ENCODE measurements at regions not wholly inside any gene's neighbourhood (a gene's known extent, or its start where the extent isn't known, plus 50 kb on each side); places are given as distances from the start of the nearest gene placed in this dataset.

DNA sequence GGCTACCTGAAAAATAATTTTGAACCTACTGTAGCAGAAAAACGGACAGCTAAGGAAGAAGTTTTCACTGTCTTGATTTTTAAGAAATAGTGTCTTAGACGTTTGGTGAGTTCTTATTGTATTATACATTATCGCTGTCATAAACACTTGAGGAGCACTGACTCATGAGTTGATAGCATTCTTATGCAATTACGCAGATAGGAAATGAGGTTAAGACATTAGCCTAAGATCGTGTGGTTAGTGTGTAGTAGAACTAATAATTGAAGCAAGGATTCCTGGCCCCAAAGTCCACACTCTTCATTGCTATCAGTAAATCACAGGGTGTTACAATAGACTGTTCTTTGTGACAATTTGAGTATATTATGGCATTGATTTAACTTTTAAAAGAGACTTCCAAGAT is 238.1 kb downstream of the ARAP2 start:
- FAIRE-seq = peak; percentile 38

GRCh38 chr4:36010397-36010929 is 233.9 kb downstream of the ARAP2 start:
- FAIRE-seq (no peak), DNase-seq (ENCODE audit: insufficient read length, low spot score) (no peak)
- TF ChIP-seq POLR2A (IDR thresholded peaks at IDR 0.05; ENCODE audit: low read depth, low read length) = no peak

More for the DNA sequence above, 238.1 kb downstream of the ARAP2 start:
- DNase-seq (ENCODE audit: insufficient read length, low spot score) = peak; percentile 1
- TF ChIP-seq POLR2A (IDR thresholded peaks at IDR 0.05; ENCODE audit: low read depth, low read length) = no peak

GRCh38 chr4:36011381-36011780 is 232.9 kb downstream of the ARAP2 start:
- no peak for DNase-seq (ENCODE audit: insufficient read length, low spot score)
- no peak for TF ChIP-seq POLR2A (IDR thresholded peaks at IDR 0.05; ENCODE audit: low read depth, low read length)
- FAIRE-seq = no peak

DNA sequence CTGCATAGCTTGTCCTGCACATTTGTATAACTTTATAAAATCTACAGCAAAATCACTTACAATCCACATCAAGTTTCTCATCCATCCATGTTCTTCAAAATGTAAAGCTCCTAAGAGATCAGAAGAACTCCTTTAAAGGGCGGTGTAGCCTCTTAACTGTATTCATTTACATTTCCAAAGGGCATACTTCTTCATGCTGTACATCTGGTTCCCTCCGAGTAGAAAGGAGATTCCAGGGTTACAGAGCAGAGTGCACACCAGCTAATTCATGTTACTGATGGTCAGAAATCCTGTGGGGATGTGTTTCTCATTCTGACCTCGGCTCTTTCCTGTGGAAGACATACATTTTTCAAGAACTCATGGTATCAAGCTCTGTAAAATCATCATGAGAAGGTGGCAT is 231.8 kb downstream of the ARAP2 start:
- FAIRE-seq (no peak), DNase-seq (ENCODE audit: insufficient read length, low spot score) (no peak)
- TF ChIP-seq POLR2A (IDR thresholded peaks at IDR 0.05; ENCODE audit: low read depth, low read length) = no peak

DNA sequence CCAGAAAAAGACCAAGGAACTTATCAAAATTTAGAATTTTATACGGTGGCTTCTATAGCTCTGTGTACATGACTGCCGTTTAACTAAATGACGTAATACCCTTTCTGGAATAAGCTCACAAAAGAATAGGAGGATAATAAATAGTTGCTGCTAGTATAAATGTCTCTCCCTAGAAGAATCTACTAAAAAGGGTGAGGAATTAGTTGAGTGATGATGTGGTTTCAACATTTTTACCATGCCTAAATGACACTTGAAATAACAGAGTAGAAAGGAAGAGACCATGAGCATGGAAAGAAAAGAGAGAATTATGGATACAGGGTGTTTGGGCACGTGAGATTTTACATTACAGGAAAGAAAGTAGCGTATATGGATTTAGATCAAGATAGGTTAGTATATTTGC is 231.1 kb downstream of the ARAP2 start:
- no peak for FAIRE-seq
- no peak for DNase-seq (ENCODE audit: insufficient read length, low spot score)
- TF ChIP-seq POLR2A (IDR thresholded peaks at IDR 0.05; ENCODE audit: low read depth, low read length) = no peak

All from H54 (cell line).